ENCODE measurements at regions not wholly inside any gene's neighbourhood (a gene's known extent, or its start where the extent isn't known, plus 50 kb on each side); places are given as distances from the start of the nearest gene placed in this dataset.

- TF ChIP-seq CTCF (IDR thresholded peaks at IDR 0.05) (no peak), POLR2A (IDR thresholded peaks at IDR 0.05) (no peak)
These were observed 125.6 kb upstream of the TBL1XR1 start for GRCh38 chr3:177322881-177323280.

Data from testis (tissue), 2 donors.